ENCODE measurements at regions not wholly inside any gene's neighbourhood (a gene's known extent, or its start where the extent isn't known, plus 50 kb on each side); places are given as distances from the start of the nearest gene placed in this dataset.

GRCh38 chr4:31190671-31191070 is 470.5 kb downstream of the PCDH7 start:
- TF ChIP-seq, protein P1, sequence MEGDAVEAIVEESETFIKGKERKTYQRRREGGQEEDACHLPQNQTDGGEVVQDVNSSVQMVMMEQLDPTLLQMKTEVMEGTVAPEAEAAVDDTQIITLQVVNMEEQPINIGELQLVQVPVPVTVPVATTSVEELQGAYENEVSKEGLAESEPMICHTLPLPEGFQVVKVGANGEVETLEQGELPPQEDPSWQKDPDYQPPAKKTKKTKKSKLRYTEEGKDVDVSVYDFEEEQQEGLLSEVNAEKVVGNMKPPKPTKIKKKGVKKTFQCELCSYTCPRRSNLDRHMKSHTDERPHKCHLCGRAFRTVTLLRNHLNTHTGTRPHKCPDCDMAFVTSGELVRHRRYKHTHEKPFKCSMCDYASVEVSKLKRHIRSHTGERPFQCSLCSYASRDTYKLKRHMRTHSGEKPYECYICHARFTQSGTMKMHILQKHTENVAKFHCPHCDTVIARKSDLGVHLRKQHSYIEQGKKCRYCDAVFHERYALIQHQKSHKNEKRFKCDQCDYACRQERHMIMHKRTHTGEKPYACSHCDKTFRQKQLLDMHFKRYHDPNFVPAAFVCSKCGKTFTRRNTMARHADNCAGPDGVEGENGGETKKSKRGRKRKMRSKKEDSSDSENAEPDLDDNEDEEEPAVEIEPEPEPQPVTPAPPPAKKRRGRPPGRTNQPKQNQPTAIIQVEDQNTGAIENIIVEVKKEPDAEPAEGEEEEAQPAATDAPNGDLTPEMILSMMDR (IDR thresholded peaks at IDR 0.05; ENCODE audit: low read length), result no peak
- TF ChIP-seq EZH2 (IDR thresholded peaks at IDR 0.05; ENCODE audit: borderline replicate concordance, low read length), result no peak

Measured in OCI-LY1 (cell line).